C4-2B (cell line): ENCODE measurements at regions not wholly inside any gene's neighbourhood (a gene's known extent, or its start where the extent isn't known, plus 50 kb on each side); places are given as distances from the start of the nearest gene placed in this dataset.

Source experiments
- ZFX ChIP-seq: fragments of 450-650 bp; IDR thresholded peaks from 2 replicates; pipeline ENCODE4 v1.6.1; 2017
- TF ChIP-seq, protein P1 (sequence below): fragments of 450-650 bp; conservative IDR thresholded peaks from 2 replicates; pipeline ENCODE4 v1.5.1; 2017; ENCODE audit warnings: mild to moderate bottlenecking

GRCh38 chr16:54366943-54367342 is 80.4 kb upstream of the IRX3 start:
- TF ChIP-seq, protein P1, sequence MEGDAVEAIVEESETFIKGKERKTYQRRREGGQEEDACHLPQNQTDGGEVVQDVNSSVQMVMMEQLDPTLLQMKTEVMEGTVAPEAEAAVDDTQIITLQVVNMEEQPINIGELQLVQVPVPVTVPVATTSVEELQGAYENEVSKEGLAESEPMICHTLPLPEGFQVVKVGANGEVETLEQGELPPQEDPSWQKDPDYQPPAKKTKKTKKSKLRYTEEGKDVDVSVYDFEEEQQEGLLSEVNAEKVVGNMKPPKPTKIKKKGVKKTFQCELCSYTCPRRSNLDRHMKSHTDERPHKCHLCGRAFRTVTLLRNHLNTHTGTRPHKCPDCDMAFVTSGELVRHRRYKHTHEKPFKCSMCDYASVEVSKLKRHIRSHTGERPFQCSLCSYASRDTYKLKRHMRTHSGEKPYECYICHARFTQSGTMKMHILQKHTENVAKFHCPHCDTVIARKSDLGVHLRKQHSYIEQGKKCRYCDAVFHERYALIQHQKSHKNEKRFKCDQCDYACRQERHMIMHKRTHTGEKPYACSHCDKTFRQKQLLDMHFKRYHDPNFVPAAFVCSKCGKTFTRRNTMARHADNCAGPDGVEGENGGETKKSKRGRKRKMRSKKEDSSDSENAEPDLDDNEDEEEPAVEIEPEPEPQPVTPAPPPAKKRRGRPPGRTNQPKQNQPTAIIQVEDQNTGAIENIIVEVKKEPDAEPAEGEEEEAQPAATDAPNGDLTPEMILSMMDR, result no peak
- no peak for TF ChIP-seq ZFX
